H1 (cell line): ENCODE measurements at regions not wholly inside any gene's neighbourhood (a gene's known extent, or its start where the extent isn't known, plus 50 kb on each side); places are given as distances from the start of the nearest gene placed in this dataset.

ENCODE experiments used
- CTCF ChIA-PET: fragments of 300-600 bp; sonication (Branson Sonifier 250); formaldehyde crosslinking; loops from one replicate; lab custom pipeline; 2021; ENCODE audit not compliant: partially characterized antibody; lab: Charles Lee
- POLR2A ChIA-PET: fragments of 300-600 bp; sonication (Branson Sonifier 250); formaldehyde crosslinking; loops from one replicate; lab custom pipeline; 2021; ENCODE audit warnings: inconsistent platforms; ENCODE audit not compliant: partially characterized antibody; lab: Charles Lee
- DNase-seq, 2 experiments: peaks; one replicate each; pipeline versions ENCODE4 v3.0.0 to v3.0.0-alpha.2; 2010 to 2022; ENCODE audit warnings: low spot score in 2 of 2, low read depth in 1 of 2, mixed read lengths in 1 of 2
- FAIRE-seq: peaks from 2 replicates; lab custom pipeline; 2011; peaks lifted over from hg19 to GRCh38; lab: Jason Lieb, UNC
- H2AFZ ChIP-seq: 2 replicates; pipeline ENCODE4 v1.8.1; 2012; ENCODE audit warnings: low read length, inconsistent platforms
- H2AK5ac ChIP-seq: 2 replicates; pipeline ENCODE4 v1.6.1; 2013; ENCODE audit warnings: low read depth, low read length
- H2BK120ac ChIP-seq: replicated peaks from 2 replicates; pipeline ENCODE3; 2013; ENCODE audit warnings: low read depth, low read length, inconsistent platforms
- H2BK12ac ChIP-seq: 2 replicates; pipeline ENCODE4 v1.6.1; 2013; ENCODE audit warnings: low read depth, low read length
- H2BK15ac ChIP-seq: 2 replicates; pipeline ENCODE4 v1.6.1; 2013; ENCODE audit warnings: low read length
- H2BK20ac ChIP-seq: 2 replicates; pipeline ENCODE4 v1.6.1; 2013; ENCODE audit warnings: low read length
- H2BK5ac ChIP-seq: 2 replicates; pipeline ENCODE4 v1.6.1; 2013; ENCODE audit warnings: low read depth, low read length
- H3K14ac ChIP-seq: 2 replicates; pipeline ENCODE4 v1.6.1; 2013; ENCODE audit warnings: inconsistent platforms; ENCODE audit not compliant: insufficient read length
- H3K18ac ChIP-seq: 2 replicates; pipeline ENCODE4 v1.6.1; 2013; ENCODE audit warnings: low read length; ENCODE audit errors: extremely low read depth
- H3K23ac ChIP-seq: 2 replicates; pipeline ENCODE4 v1.6.1; 2013; ENCODE audit warnings: inconsistent platforms; ENCODE audit not compliant: insufficient read length
- H3K23me2 ChIP-seq: 2 replicates; pipeline ENCODE4 v1.6.1; 2013; ENCODE audit warnings: low read depth, low read length
- H3K27ac ChIP-seq: 2 replicates; pipeline ENCODE4 v1.6.1; 2011; ENCODE audit warnings: low read depth, low read length, inconsistent platforms
- H3K27me3 ChIP-seq, 4 experiments: replicated peaks in 1 of 4; 1 replicate in 1 of 4; 2 replicates in 3 of 4; pipeline versions ENCODE4 v1.6.1 to v1.8.1; 2011 to 2013; ENCODE audit warnings: low read length in 3 of 4, mild to moderate bottlenecking in 3 of 4, inconsistent platforms in 2 of 4, mixed read lengths in 2 of 4, moderate library complexity in 1 of 4; ENCODE audit not compliant: control insufficient read depth in 3 of 4, insufficient read depth in 3 of 4; ENCODE audit errors: extremely low read depth in 1 of 4
- H3K36me3 ChIP-seq, 4 experiments: 2 replicates each; pipeline versions ENCODE4 v1.6.1 to v1.8.1; 2011 to 2013; ENCODE audit warnings: mild to moderate bottlenecking in 4 of 4, low read length in 3 of 4, moderate library complexity in 2 of 4, control low read depth in 1 of 4, inconsistent platforms in 1 of 4; ENCODE audit not compliant: insufficient read depth in 4 of 4, control insufficient read depth in 2 of 4
- H3K4ac ChIP-seq: replicated peaks from 2 replicates; pipeline ENCODE3; 2013; ENCODE audit warnings: low read length, low read depth, mixed read lengths, inconsistent platforms; ENCODE audit not compliant: insufficient read length
- H3K4me1 ChIP-seq, 4 experiments: replicated peaks in 1 of 4; 1 replicate in 1 of 4; 2 replicates in 3 of 4; pipeline versions ENCODE4 v1.6.1 to v1.8.1; 2011 to 2013; ENCODE audit warnings: low read length in 3 of 4, inconsistent platforms in 2 of 4, mixed read lengths in 1 of 4; ENCODE audit not compliant: insufficient read depth in 4 of 4, control insufficient read depth in 3 of 4
- H3K4me2 ChIP-seq, 2 experiments: 2 replicates each; pipeline versions ENCODE4 v1.6.1 to v1.8.1; 2011 to 2013; ENCODE audit warnings: low read depth in 2 of 2, low read length in 2 of 2, control low read depth in 1 of 2, inconsistent platforms in 1 of 2, mild to moderate bottlenecking in 1 of 2; ENCODE audit not compliant: insufficient read depth in 1 of 2
- H3K4me3 ChIP-seq, 4 experiments: fragments of 200-600, 300-600 bp in 1 of 4; sonication (generic), shearing (Covaris generic), sonication (Bioruptor Twin) in 1 of 4; 2 replicates each; pipeline versions ENCODE4 v1.5.1 to v1.8.1; 2011 to 2016; ENCODE audit warnings: low read length in 4 of 4, low read depth in 3 of 4, control low read depth in 2 of 4, inconsistent platforms in 2 of 4, mild to moderate bottlenecking in 2 of 4, mixed read lengths in 1 of 4, moderate library complexity in 1 of 4; ENCODE audit not compliant: insufficient read depth in 2 of 4; ENCODE audit errors: extremely low read depth in 1 of 4
- H3K56ac ChIP-seq: replicated peaks from 2 replicates; pipeline ENCODE3; 2013; ENCODE audit warnings: low read depth, mild to moderate bottlenecking, mixed read lengths, low read length, inconsistent platforms; ENCODE audit not compliant: insufficient read length
- H3K79me1 ChIP-seq: 2 replicates; pipeline ENCODE4 v1.6.1; 2013; ENCODE audit warnings: low read depth, low read length, control low read depth
- H3K79me2 ChIP-seq, 2 experiments: 2 replicates each; pipeline versions ENCODE4 v1.6.1 to v1.8.1; 2012 to 2013; ENCODE audit warnings: low read length in 2 of 2, mild to moderate bottlenecking in 2 of 2, inconsistent platforms in 1 of 2; ENCODE audit not compliant: insufficient read depth in 2 of 2, control insufficient read depth in 1 of 2
- H3K9ac ChIP-seq, 4 experiments: replicated peaks in 1 of 4; 1 replicate in 1 of 4; 2 replicates in 3 of 4; pipeline versions ENCODE4 v1.6.1 to v1.8.1; 2011 to 2013; ENCODE audit warnings: low read depth in 3 of 4, low read length in 3 of 4, control low read depth in 2 of 4, mild to moderate bottlenecking in 2 of 4, moderate library complexity in 2 of 4, inconsistent platforms in 1 of 4; ENCODE audit errors: extremely low read depth in 1 of 4
- H3K9me3 ChIP-seq, 2 experiments: 2 replicates each; pipeline versions ENCODE4 v1.6.1 to v1.8.1; 2012 to 2013; ENCODE audit warnings: mild to moderate bottlenecking in 2 of 2, moderate library complexity in 2 of 2, control low read depth in 1 of 2, inconsistent platforms in 1 of 2, low read depth in 1 of 2, low read length in 1 of 2, mixed read lengths in 1 of 2; ENCODE audit not compliant: insufficient read depth in 2 of 2
- H4K20me1 ChIP-seq, 2 experiments: replicated peaks in 1 of 2; 2 replicates each; pipeline versions ENCODE3 to v1.8.1; 2011 to 2013; ENCODE audit warnings: inconsistent platforms in 2 of 2, low read length in 2 of 2, mild to moderate bottlenecking in 1 of 2; ENCODE audit not compliant: insufficient read depth in 2 of 2, control insufficient read depth in 1 of 2
- H4K5ac ChIP-seq: 2 replicates; pipeline ENCODE4 v1.6.1; 2013; ENCODE audit warnings: low read length, low read depth, mixed read lengths, inconsistent platforms; ENCODE audit not compliant: insufficient read length
- H4K8ac ChIP-seq: 2 replicates; pipeline ENCODE4 v1.8.0; 2013; ENCODE audit warnings: mild to moderate bottlenecking, moderate library complexity, low read length, inconsistent platforms; ENCODE audit not compliant: insufficient read depth; ENCODE audit errors: extremely low read depth
- H4K91ac ChIP-seq: replicated peaks from 2 replicates; pipeline ENCODE3; 2013; ENCODE audit warnings: low read length, mixed read lengths, inconsistent platforms; ENCODE audit not compliant: insufficient read length
- CREB1 ChIP-seq: IDR thresholded peaks from 2 replicates; pipeline ENCODE4 v1.6.1; 2012; ENCODE audit warnings: inconsistent platforms
- WGBS, 2 experiments: shearing (Covaris generic) in 1 of 2; methylation state at CpG; one replicate each; pipeline versions ENCODE4 v1.1.6 to v1.1.7; 2013 to 2015; ENCODE audit warnings: low lambda C conversion rate in 2 of 2, mixed read lengths in 2 of 2, inconsistent platforms in 1 of 2, low coverage in 1 of 2, missing lambda C conversion rate in 1 of 2; ENCODE audit not compliant: insufficient replicate concordance in 2 of 2, insufficient coverage in 1 of 2, insufficient read length in 1 of 2; ENCODE audit errors: extremely low coverage in 1 of 2, missing lambda C conversion rate in 1 of 2; 5-methylcytosine and 5-hydroxymethylcytosine counted together

DNA sequence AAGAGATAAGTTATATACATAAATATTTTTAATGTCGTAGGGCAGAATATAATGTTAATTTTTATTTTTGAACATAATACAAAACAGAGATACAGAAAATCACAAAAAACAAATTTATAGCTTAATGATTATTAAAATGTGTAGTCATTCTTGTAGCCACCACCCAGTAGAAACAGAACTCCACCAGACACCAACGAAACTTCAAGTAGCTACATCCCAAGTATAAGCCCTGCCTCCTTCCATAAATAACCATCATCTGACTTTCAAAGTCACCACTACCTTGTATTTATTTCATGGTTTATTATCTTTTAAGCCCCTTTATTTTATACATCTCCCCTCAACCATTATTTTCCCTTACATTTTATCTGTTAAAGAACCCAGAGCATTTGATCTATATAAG lies 111.9 kb upstream of the ZWINT start:
- H4K20me1 ChIP-seq = no peaks in the 10 kb centered on the region
- ChIA-PET CTCF (interaction anchor here (0.5 kb wide), 1 partner anchor 487 kb away, joined by 3 read pairs; no protein-coding TSS in a partner anchor), POLR2A (no interaction called here)
- no peaks in the 10 kb centered on the region for H3K79me2 ChIP-seq
- FAIRE-seq (no peak), DNase-seq (no peak)
- H2AFZ ChIP-seq = no peak overlapping the region
- no peak overlapping the region for H2BK15ac ChIP-seq
- H3K14ac ChIP-seq = no peak overlapping the region
- no peak overlapping the region for H3K9ac ChIP-seq
- no peak overlapping the region for H2BK20ac ChIP-seq
- no peaks in the 10 kb centered on the region for H3K4me1 ChIP-seq
- H4K91ac ChIP-seq = no peak overlapping the region
- no peak overlapping the region for H4K5ac ChIP-seq
- H3K4me2 ChIP-seq = no peak overlapping the region
- no peaks in the 10 kb centered on the region for H3K27me3 ChIP-seq
- H3K9me3 ChIP-seq = no peaks in the 10 kb centered on the region
- no peaks in the 10 kb centered on the region for H3K79me1 ChIP-seq
- H3K18ac ChIP-seq = no peak overlapping the region
- no peak overlapping the region for H2BK5ac ChIP-seq
- H2BK12ac ChIP-seq = no peak overlapping the region
- H2BK120ac ChIP-seq = no peak overlapping the region
- no peak overlapping the region for H3K56ac ChIP-seq
- H2AK5ac ChIP-seq = no peak overlapping the region
- no peak overlapping the region for H4K8ac ChIP-seq
- TF ChIP-seq CREB1 = no peak
- no peaks in the 10 kb centered on the region for H3K23me2 ChIP-seq
- no peak overlapping the region for H3K23ac ChIP-seq
- 89% methylated on average over 2 of the region's 2 CpGs; no CpG with 5 or more reads in 1 of the 2 experiments for WGBS, 2 experiments
- no peak overlapping the region for H3K27ac ChIP-seq
- no peak overlapping the region for H3K4ac ChIP-seq
- H3K4me3 ChIP-seq = no peak overlapping the region
- no peaks in the 10 kb centered on the region for H3K36me3 ChIP-seq
